ENCODE measurements at regions not wholly inside any gene's neighbourhood (a gene's known extent, or its start where the extent isn't known, plus 50 kb on each side); places are given as distances from the start of the nearest gene placed in this dataset.

DNA sequence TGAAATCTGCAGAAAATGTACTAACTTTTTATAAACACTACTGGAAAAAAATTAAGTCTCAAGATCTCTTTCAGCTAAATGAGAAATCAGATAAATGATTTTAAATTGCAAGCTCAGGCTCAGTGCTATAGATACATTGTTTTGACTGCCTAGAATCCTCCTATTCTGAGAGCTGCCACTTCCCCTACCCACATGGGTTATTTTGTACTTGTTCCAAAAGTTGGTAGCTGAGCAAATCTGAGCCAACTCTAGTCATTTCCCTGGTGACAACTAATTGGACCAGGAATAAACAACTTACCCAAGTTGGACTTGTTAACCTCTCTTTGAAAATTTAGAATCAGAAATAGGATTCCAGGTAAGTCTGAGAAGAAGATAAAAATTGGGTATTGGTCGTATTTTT lies 202.1 kb downstream of the MBL2 start:
- TF ChIP-seq, protein P1, sequence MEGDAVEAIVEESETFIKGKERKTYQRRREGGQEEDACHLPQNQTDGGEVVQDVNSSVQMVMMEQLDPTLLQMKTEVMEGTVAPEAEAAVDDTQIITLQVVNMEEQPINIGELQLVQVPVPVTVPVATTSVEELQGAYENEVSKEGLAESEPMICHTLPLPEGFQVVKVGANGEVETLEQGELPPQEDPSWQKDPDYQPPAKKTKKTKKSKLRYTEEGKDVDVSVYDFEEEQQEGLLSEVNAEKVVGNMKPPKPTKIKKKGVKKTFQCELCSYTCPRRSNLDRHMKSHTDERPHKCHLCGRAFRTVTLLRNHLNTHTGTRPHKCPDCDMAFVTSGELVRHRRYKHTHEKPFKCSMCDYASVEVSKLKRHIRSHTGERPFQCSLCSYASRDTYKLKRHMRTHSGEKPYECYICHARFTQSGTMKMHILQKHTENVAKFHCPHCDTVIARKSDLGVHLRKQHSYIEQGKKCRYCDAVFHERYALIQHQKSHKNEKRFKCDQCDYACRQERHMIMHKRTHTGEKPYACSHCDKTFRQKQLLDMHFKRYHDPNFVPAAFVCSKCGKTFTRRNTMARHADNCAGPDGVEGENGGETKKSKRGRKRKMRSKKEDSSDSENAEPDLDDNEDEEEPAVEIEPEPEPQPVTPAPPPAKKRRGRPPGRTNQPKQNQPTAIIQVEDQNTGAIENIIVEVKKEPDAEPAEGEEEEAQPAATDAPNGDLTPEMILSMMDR (IDR thresholded peaks at IDR 0.05) = no peak
- ATAC-seq (no peak), DNase-seq (no peak), FAIRE-seq (no peak)
- 53 to 76% methylated on average over 1 of the region's 1 CpG for WGBS, 2 donors
- intact Hi-C loops (cut with DNase I) = no loop called here
- H3K4me1 ChIP-seq = no peaks in the 10 kb centered on the region
- H3K27me3 ChIP-seq = peaks cover 0 to 5% (median 0%) of the 10 kb centered on the region in 4 donors
- H3K36me3 ChIP-seq = no peaks in the 10 kb centered on the region
- H3K27ac ChIP-seq = no peak overlapping the region
- no peak overlapping the region for H3K4me3 ChIP-seq
- no peaks in the 10 kb centered on the region for H3K9me3 ChIP-seq

DNA sequence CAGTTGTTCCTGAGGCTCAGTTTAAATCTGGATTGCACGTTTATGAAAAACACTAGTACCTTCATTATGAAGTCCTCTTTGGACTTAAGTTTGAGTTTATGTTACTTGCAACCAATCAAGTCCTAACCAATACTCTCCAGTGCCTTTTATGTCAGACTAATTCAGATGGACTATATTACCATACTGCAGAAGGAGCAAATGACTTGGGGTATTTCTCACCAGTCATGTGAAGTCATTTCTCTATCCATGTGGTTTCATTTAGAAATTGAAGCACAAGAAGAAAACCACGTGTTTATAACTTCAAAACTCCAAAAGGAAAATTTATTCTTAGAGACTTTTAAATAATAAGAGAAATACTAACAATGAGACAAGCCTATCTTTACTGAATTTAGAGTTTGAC lies 201.6 kb downstream of the MBL2 start:
- intact Hi-C loops (cut with DNase I) = no loop called here
- no peaks in the 10 kb centered on the region for H3K9me3 ChIP-seq
- ATAC-seq (no peak), DNase-seq (no peak), FAIRE-seq (no peak)
- 44 to 53% methylated on average over 2 of the region's 2 CpGs for WGBS, 2 donors
- H3K27ac ChIP-seq = no peak overlapping the region
- TF ChIP-seq, protein P1 (IDR thresholded peaks at IDR 0.05) = no peak
- H3K4me1 ChIP-seq = no peaks in the 10 kb centered on the region
- H3K4me3 ChIP-seq = no peak overlapping the region
- peaks cover 0 to 5% (median 0%) of the 10 kb centered on the region in 4 donors for H3K27me3 ChIP-seq
- no peaks in the 10 kb centered on the region for H3K36me3 ChIP-seq

DNA sequence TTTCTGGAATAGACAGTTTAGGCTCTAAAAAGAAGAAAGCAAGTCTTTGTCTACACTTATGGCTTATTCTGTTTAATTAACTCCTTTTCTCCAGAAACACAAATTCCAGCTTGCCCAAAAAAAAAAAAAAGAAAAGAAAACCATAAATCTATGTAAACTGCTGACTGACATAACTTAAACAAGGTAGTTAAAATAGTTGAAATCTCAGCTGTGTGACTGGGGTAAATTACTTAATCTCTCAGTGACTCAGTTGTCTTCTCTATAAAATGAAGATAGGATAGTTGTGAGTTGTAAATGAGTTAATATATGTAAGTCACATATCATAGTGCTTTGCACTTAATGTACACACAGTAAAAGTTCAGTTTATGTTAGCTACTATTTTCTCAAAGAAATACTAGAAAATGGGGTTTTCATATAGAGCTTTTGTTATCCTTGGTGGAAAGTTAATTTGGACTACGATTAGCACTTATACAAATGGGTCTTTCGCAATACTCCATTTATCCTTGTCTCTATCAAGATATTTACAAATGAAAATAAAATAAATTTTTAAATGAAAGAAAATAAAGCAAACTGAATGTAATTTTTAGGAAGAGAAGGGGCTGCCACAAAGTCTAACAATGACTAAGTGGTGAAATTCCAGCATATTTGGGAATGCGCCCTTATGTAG lies 200.9 kb downstream of the MBL2 start:
- 80 to 83% methylated on average over 3 of the region's 3 CpGs for WGBS, 2 donors
- ATAC-seq (no peak), FAIRE-seq (no peak), DNase-seq (no peak)
- intact Hi-C loops (cut with DNase I) = no loop called here
- H3K4me3 ChIP-seq = no peak overlapping the region
- TF ChIP-seq, protein P1 (IDR thresholded peaks at IDR 0.05) = no peak
- peaks cover 0 to 5% (median 0%) of the 10 kb centered on the region in 4 donors for H3K27me3 ChIP-seq
- no peaks in the 10 kb centered on the region for H3K9me3 ChIP-seq
- H3K4me1 ChIP-seq = no peaks in the 10 kb centered on the region
- no peaks in the 10 kb centered on the region for H3K36me3 ChIP-seq
- H3K27ac ChIP-seq = no peak overlapping the region

DNA sequence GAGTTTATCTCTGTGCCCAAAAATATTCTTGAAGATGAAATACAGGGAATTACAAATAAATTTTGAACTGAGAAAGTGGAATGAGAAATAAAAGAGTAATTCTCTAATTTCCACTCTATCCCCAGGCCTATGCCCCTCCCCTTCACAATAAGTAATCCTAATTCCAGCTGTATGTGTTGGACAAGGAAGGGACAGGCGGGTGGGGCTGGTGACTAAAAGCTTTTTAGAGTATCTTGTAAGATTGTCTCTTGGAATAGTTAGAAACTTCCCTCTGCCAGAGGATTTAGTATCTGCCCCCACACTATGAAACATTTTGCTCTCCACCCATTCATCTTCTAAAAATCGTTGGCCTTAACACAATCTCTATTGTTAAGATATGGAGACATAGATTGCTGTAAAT lies 199.2 kb downstream of the MBL2 start:
- H3K27ac ChIP-seq = no peak overlapping the region
- no peak overlapping the region for H3K4me3 ChIP-seq
- no peaks in the 10 kb centered on the region for H3K4me1 ChIP-seq
- peaks cover 0 to 5% (median 0%) of the 10 kb centered on the region in 4 donors for H3K27me3 ChIP-seq
- no peak for DNase-seq
- no peak for ATAC-seq
- H3K36me3 ChIP-seq = no peaks in the 10 kb centered on the region
- no peaks in the 10 kb centered on the region for H3K9me3 ChIP-seq
- 38 to 52% methylated on average over 2 of the region's 2 CpGs for WGBS, 2 donors
- intact Hi-C loops (cut with DNase I) = no loop called here
- no peak for FAIRE-seq
- TF ChIP-seq, protein P1 (IDR thresholded peaks at IDR 0.05) = no peak

DNA sequence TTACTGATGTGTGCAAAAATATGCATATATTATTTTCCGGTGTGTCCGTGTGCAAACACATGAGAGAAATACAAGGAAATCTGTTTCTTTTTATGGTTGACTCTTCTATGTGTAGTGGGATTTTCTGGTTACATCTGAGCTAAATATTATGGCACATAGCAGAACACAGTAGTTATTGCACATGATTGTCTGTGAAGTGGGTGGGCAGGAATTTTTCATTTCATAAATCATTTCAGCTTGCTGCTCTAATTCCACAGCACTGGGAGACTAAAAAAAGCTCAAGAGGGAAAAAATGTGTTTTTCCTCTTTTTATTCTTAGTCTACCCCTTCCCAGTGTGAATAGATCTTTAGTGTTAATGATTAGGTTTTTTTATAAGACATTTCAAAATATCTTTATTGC lies 197.9 kb downstream of the MBL2 start:
- peaks cover 0 to 5% (median 0%) of the 10 kb centered on the region in 4 donors for H3K27me3 ChIP-seq
- ATAC-seq (no peak), DNase-seq (no peak), FAIRE-seq (no peak)
- H3K27ac ChIP-seq = no peak overlapping the region
- intact Hi-C loops (cut with DNase I) = no loop called here
- H3K36me3 ChIP-seq = no peaks in the 10 kb centered on the region
- H3K4me1 ChIP-seq = no peaks in the 10 kb centered on the region
- TF ChIP-seq, protein P1 (IDR thresholded peaks at IDR 0.05) = no peak
- no peaks in the 10 kb centered on the region for H3K9me3 ChIP-seq
- WGBS, 2 donors = 83 to 87% methylated on average over 2 of the region's 2 CpGs
- H3K4me3 ChIP-seq = no peak overlapping the region

All from pancreas (tissue), 10 donors.